ENCODE measurements at regions not wholly inside any gene's neighbourhood (a gene's known extent, or its start where the extent isn't known, plus 50 kb on each side); places are given as distances from the start of the nearest gene placed in this dataset.

DNA sequence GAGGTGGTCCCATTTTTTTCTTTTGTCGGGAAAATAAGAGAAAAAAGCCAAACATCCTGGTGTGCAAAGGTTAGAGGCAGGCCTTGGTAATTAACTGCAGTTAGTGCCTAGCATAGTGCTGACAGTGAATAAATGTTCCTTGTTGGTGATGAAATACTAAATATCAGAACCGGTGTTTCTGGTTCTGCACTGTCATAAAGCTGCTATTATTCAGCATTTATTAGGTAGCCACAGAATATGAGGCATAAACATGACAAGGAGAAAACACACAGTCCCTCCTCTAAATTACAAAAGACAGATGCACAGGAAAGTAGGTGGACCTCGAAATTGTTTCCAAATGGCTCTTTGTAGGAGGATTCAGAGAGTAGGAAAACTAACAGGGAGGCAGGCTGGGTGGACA lies 122.0 kb upstream of the ADGRL2 start:
- BruUV-seq (replicated peaks), result no TSS peak
- Histone ChIP-seq H3K9me3 (ENCODE audit: control insufficient read depth, insufficient read depth, low read depth, low read length) (no peaks in the 10 kb centered on the region), H3K4me1 (ENCODE audit: control insufficient read depth, insufficient read depth, low read length) (peaks cover 20% of the 10 kb centered on the region), H3K4me3 (ENCODE audit: low read depth in 2 of 2, low read length in 2 of 2) (no peak overlapping the region), H3K27ac (ENCODE audit: low read length) (peak overlapping the region; percentile 39; the same call in 1 of the 2 replicates), H3K27me3 (ENCODE audit: control insufficient read depth, insufficient read depth, low read length) (no peaks in the 10 kb centered on the region), H3K36me3 (ENCODE audit: control insufficient read depth, insufficient read depth, low read length) (no peaks in the 10 kb centered on the region)
- intact Hi-C loops (cut with micrococcal nuclease; ENCODE audit: unreplicated experiment), result no loop called here
- DNase-seq (ENCODE audit: low read depth, low spot score) (no peak), ATAC-seq (no peak)
- no peak for TF ChIP-seq SIN3A (IDR thresholded peaks at IDR 0.05; ENCODE audit: borderline replicate concordance, insufficient read depth, low read depth, low read length)
- TF ChIP-seq, protein P1, sequence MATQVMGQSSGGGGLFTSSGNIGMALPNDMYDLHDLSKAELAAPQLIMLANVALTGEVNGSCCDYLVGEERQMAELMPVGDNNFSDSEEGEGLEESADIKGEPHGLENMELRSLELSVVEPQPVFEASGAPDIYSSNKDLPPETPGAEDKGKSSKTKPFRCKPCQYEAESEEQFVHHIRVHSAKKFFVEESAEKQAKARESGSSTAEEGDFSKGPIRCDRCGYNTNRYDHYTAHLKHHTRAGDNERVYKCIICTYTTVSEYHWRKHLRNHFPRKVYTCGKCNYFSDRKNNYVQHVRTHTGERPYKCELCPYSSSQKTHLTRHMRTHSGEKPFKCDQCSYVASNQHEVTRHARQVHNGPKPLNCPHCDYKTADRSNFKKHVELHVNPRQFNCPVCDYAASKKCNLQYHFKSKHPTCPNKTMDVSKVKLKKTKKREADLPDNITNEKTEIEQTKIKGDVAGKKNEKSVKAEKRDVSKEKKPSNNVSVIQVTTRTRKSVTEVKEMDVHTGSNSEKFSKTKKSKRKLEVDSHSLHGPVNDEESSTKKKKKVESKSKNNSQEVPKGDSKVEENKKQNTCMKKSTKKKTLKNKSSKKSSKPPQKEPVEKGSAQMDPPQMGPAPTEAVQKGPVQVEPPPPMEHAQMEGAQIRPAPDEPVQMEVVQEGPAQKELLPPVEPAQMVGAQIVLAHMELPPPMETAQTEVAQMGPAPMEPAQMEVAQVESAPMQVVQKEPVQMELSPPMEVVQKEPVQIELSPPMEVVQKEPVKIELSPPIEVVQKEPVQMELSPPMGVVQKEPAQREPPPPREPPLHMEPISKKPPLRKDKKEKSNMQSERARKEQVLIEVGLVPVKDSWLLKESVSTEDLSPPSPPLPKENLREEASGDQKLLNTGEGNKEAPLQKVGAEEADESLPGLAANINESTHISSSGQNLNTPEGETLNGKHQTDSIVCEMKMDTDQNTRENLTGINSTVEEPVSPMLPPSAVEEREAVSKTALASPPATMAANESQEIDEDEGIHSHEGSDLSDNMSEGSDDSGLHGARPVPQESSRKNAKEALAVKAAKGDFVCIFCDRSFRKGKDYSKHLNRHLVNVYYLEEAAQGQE (IDR thresholded peaks at IDR 0.05; ENCODE audit: insufficient read depth in 1 of 2, low read depth in 2 of 2, low read length in 1 of 2), result no peak
- no peak for TF ChIP-seq POLR2AphosphoS5 (IDR thresholded peaks at IDR 0.05; ENCODE audit: low read depth, low read length)
- TF ChIP-seq TCF7L2 (IDR thresholded peaks at IDR 0.05; ENCODE audit: low read depth, low read length), result no peak
- TF ChIP-seq, protein P2, sequence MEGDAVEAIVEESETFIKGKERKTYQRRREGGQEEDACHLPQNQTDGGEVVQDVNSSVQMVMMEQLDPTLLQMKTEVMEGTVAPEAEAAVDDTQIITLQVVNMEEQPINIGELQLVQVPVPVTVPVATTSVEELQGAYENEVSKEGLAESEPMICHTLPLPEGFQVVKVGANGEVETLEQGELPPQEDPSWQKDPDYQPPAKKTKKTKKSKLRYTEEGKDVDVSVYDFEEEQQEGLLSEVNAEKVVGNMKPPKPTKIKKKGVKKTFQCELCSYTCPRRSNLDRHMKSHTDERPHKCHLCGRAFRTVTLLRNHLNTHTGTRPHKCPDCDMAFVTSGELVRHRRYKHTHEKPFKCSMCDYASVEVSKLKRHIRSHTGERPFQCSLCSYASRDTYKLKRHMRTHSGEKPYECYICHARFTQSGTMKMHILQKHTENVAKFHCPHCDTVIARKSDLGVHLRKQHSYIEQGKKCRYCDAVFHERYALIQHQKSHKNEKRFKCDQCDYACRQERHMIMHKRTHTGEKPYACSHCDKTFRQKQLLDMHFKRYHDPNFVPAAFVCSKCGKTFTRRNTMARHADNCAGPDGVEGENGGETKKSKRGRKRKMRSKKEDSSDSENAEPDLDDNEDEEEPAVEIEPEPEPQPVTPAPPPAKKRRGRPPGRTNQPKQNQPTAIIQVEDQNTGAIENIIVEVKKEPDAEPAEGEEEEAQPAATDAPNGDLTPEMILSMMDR (IDR thresholded peaks at IDR 0.05), result no peak
- ChIA-PET POLR2A (no interaction called here), CTCF (no interaction called here)
- in situ Hi-C loops (cut with HindIII; ENCODE audit: low pct_unique_long_range_greater_than_20kb, low sequenced_read_pairs), result no loop called here

DNA sequence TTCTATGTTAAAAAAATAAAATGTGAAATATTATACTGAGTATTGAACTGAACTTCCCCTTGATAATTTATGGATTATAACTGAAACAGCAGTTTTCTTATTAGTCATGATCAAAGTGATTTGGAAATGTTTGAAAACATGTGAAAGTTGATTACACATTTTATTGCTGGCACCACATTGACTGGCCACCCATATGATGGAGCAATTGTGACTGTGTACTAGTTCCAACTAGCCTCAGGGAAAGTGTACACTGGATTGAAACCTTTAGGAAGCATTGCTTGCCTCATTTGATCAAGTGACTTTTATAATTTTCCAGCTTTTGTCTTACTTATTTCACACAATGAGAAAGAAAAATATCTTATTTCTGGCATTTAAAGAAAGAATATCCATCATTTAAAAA lies 128.0 kb upstream of the ADGRL2 start:
- ChIA-PET CTCF (no interaction called here), POLR2A (no interaction called here)
- no TSS peak for BruUV-seq (replicated peaks)
- Histone ChIP-seq H3K9me3 (ENCODE audit: control insufficient read depth, insufficient read depth, low read depth, low read length) (no peaks in the 10 kb centered on the region), H3K27ac (ENCODE audit: low read length) (no peak overlapping the region), H3K4me3 (ENCODE audit: low read depth in 2 of 2, low read length in 2 of 2) (no peak overlapping the region), H3K27me3 (ENCODE audit: control insufficient read depth, insufficient read depth, low read length) (no peaks in the 10 kb centered on the region), H3K36me3 (ENCODE audit: control insufficient read depth, insufficient read depth, low read length) (no peaks in the 10 kb centered on the region), H3K4me1 (ENCODE audit: control insufficient read depth, insufficient read depth, low read length) (no peaks in the 10 kb centered on the region)
- in situ Hi-C loops (cut with HindIII; ENCODE audit: low pct_unique_long_range_greater_than_20kb, low sequenced_read_pairs) (no loop called here), intact Hi-C loops (cut with micrococcal nuclease; ENCODE audit: unreplicated experiment) (no loop called here)
- no peak for TF ChIP-seq POLR2AphosphoS5 (IDR thresholded peaks at IDR 0.05; ENCODE audit: low read depth, low read length)
- no peak for TF ChIP-seq SIN3A (IDR thresholded peaks at IDR 0.05; ENCODE audit: borderline replicate concordance, insufficient read depth, low read depth, low read length)
- TF ChIP-seq TCF7L2 (IDR thresholded peaks at IDR 0.05; ENCODE audit: low read depth, low read length), result no peak
- TF ChIP-seq, protein P2 (IDR thresholded peaks at IDR 0.05), result no peak
- TF ChIP-seq, protein P1 (IDR thresholded peaks at IDR 0.05; ENCODE audit: insufficient read depth in 1 of 2, low read depth in 2 of 2, low read length in 1 of 2), result no peak
- DNase-seq (ENCODE audit: low read depth, low spot score) (no peak), ATAC-seq (no peak)

Data from Panc1 (cell line).